ENCODE measurements at regions not wholly inside any gene's neighbourhood (a gene's known extent, or its start where the extent isn't known, plus 50 kb on each side); places are given as distances from the start of the nearest gene placed in this dataset.

GRCh38 chr20:60371384-60371783, 413.2 kb downstream of the CDH26 start:
- DNase-seq (ENCODE audit: low read depth) = no peak

- no peak for DNase-seq (ENCODE audit: low read depth)
Observed at GRCh38 chr20:60372275-60372674, 414.1 kb downstream of the CDH26 start.

GRCh38 chr20:60372822-60373221, 414.6 kb downstream of the CDH26 start:
- no peak for DNase-seq (ENCODE audit: low read depth)

- no peak for DNase-seq (ENCODE audit: low read depth)
Observed at GRCh38 chr20:60378620-60379019, 420.4 kb downstream of the CDH26 start.

GRCh38 chr20:60381643-60382400, 423.6 kb downstream of the CDH26 start:
- DNase-seq (ENCODE audit: low read depth) = no peak

GRCh38 chr20:60389441-60389840, 431.2 kb downstream of the CDH26 start:
- no peak for DNase-seq (ENCODE audit: low read depth)

DNA sequence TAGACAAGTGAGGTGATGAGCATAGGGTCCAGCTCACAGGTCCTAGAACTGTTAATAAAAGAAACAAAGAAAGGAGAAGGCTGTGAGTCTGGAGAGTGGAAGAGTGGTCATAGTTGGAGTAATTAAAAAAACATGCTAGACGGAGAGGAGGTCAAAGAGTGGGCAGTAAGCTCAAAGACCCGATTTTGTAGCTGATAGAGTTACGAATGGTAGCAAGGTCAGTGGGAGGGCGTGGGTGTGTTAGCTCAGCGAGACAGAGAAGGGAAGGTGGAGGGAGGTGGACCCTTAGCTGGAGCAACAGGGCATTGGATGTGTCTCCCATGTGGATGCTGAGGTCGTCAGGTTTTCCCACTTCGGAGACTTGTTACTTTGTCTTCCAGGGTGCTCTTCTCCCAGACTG, 431.7 kb downstream of the CDH26 start:
- no peak for DNase-seq (ENCODE audit: low read depth)

GRCh38 chr20:60395991-60396390, 437.8 kb downstream of the CDH26 start:
- DNase-seq (ENCODE audit: low read depth) = no peak

GRCh38 chr20:60400567-60400966, 442.3 kb downstream of the CDH26 start:
- no peak for DNase-seq (ENCODE audit: low read depth)

DNA sequence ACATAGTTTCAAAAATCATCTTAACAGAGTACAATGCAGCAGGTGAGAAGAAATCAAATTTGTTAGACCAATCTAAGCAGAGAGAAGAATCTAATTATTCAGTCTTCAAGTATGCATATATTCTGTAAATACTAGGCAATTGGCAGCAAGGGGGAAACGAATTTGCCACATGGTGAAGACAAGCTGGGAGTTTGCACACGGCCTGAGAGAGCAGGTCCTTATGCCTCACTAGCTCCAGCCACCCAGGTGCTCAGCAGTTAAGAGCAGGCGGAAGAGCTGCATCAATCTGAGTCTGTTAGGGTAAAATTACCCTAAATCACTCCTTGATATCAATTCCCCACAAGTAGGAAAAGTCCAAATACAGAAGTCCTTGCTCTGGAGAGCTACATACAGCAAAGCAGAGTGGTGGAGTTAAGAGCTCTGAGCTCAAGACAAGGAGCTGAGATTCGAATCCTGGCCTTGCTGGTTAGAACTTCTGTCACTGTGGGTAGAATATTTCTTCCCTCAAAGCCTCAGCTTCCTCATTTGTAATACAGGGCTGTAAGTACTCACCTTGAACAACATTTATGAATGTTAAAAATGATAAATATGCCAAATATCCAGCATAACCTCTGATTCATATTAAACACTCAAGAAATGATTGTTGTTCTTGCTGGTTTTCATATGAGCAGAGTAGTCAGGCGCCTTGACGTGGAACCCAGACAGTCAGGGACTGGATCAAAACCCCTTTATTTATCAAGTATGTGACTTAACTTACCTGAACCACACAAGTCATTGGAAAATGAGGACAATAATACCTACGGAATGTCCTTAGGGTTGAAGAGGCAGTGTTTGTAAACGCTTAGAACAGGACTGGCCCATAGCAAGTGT, 444.2 kb downstream of the CDH26 start:
- no peak for DNase-seq (ENCODE audit: low read depth)

- DNase-seq (ENCODE audit: low read depth) = no peak
Observed at GRCh38 chr20:60403105-60403741, 445.0 kb downstream of the CDH26 start.

DNA sequence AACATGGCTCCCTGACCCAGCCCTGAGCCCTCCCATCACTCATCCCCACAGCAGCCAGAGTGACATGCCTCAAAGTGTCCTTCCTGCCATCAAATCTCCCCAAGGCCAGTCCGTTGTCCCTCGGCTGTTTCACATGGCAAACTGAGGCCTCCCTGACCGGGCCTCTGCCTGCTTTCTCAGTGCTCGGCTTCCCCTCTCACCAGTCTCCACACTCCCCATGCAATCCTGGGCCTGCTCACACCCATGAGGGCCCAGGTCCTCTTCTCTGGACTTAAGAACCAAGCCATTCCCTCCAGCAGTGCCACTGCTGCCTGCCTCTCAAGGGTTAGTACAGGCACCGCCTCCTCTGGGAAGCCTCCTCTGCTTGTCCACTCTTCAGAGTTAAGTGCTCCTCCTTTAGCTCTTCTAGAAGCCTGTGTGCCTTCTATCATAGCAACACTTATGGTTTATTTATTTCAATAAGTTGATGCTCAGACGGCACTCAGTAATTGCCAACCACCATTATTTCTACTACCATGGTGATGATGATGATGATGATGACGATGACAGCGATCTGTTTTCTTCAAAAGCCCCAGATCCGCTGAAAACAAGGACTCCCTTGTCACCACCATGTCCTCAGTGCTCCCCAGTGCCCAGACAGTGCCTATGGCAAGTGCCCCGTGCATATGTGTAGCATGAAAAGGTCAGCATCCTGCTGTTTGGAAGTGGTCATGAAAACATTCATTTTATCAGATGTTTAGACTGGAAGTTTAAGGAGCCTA, 449.0 kb downstream of the CDH26 start:
- no peak for DNase-seq (ENCODE audit: low read depth)

DNA sequence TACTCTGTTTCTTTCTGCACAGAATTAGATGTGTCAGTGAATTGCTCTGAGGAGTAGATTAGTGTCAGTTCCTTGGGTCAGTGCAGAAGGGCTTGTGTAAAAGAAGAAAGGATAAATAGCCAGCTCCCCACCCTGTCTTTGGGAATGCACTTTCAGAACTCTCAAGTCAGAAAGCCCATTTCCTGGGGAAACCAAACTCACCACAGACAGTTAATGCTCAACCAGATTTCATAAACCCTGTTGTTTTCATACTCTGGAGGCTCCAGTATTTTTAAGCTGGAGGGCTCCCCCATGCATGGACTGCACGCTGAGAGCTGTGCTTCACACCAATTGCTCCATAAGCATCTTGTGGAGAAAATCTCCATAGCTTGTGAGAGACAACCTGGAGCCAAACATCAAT, 449.7 kb downstream of the CDH26 start:
- DNase-seq (ENCODE audit: low read depth) = no peak

- no peak for DNase-seq (ENCODE audit: low read depth)
Observed at GRCh38 chr20:60408435-60408834, 450.2 kb downstream of the CDH26 start.

- DNase-seq (ENCODE audit: low read depth) = no peak
Observed at GRCh38 chr20:60410618-60411264, 452.5 kb downstream of the CDH26 start.

DNA sequence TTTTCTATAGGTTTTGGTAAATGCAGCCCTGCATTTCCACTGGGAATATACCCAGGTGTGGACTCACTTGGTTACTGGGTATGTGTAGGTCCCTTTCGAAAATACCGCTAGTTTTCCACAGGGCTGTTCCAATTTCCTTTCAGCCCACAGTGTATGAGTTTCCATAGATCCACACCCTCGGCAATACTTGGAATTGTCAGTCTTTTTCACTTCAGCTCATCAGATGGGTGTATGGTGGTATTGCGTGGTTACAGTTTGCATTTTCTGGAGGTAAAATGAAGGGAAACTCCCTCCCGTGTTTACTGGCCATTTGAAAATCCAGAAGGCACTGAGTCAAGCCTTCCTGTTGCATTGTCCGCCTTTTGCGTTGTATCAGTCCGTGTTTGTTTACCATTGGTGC, 453.6 kb downstream of the CDH26 start:
- DNase-seq (ENCODE audit: low read depth) = no peak

GRCh38 chr20:60420676-60421229, 462.5 kb downstream of the CDH26 start:
- DNase-seq (ENCODE audit: low read depth) = no peak

DNA sequence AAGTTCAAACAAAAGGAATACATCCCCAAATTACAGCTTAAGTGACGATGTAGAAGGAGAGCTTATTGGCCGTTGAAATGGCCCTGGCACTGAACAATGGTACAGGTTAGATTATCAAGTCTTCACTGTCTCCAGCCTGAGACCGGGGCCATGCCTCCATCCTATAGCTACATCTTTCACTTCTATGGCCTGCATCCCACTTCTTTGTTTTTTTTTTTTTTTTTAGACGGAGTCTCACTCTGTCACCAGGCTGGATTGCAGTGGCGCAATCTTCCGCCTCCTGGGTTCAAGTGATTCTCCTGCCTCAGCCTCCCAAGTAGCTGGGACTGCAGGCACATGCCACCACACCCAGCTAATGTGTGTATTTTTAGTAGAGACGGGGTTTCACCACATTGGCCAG, 464.6 kb downstream of the CDH26 start:
- no peak for DNase-seq (ENCODE audit: low read depth)

DNA sequence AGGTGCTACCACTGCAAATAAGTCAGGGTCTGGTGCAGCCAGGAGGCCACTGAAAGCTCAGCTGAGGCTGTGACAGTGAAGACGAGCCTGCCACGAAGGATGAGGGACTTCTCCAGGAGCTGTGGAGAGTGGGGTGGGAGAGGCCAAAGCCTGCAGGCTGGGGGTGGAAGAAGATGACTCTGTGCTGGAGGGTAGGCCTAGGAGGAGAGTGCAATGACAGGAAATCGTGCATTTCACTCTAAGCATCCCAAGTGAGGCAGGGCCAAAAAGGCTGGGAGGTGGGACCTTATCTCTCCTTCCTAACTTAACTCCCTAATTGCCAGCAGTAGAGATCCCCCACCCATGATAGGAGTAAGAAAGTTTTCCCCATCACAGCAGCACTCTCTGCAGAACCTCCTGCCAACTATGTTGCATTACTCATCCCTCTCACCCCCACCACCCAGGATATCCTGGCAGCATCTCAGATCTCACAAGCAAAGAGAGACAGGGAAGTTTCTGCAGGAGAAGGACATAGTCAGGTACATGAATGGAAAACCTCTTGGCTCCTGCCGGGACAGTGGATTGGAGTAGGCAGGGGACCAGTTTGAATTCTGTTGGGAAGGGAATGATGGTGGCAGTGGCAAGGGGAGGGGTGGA, 466.2 kb downstream of the CDH26 start:
- no peak for DNase-seq (ENCODE audit: low read depth)

DNA sequence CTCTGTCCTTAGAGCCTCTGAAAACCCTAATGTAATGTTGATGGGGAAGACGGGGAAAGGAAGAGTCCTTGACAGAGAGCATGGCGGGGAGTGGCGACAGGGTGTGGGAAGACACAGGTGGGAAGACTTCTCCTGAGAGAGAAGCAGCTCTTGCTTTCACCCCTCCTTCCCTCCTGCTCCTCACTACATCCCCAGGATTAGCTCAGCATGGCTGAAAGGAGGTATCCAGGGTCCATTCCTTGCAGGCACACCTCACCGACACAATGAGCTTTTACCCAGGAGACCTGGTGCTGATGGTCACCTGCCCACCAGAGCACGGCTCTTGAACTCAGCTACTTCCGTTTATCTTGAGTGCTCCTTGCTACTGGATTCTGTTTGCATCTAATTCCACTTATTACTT, 469.3 kb downstream of the CDH26 start:
- DNase-seq (ENCODE audit: low read depth) = no peak

- DNase-seq (ENCODE audit: low read depth) = no peak
Observed at GRCh38 chr20:60428651-60429050, 470.4 kb downstream of the CDH26 start.

Measured in non-pigmented ciliary epithelial cell (primary cell).